GM12872 (cell line): ENCODE measurements at regions not wholly inside any gene's neighbourhood (a gene's known extent, or its start where the extent isn't known, plus 50 kb on each side); places are given as distances from the start of the nearest gene placed in this dataset.

Experiments used
- TF ChIP-seq, protein P1 (sequence below): IDR thresholded peaks from 3 replicates; pipeline ENCODE4 v1.5.1; 2011; ENCODE audit warnings: low read depth, mild to moderate bottlenecking, low read length, moderate library complexity; ENCODE audit not compliant: insufficient read depth

DNA sequence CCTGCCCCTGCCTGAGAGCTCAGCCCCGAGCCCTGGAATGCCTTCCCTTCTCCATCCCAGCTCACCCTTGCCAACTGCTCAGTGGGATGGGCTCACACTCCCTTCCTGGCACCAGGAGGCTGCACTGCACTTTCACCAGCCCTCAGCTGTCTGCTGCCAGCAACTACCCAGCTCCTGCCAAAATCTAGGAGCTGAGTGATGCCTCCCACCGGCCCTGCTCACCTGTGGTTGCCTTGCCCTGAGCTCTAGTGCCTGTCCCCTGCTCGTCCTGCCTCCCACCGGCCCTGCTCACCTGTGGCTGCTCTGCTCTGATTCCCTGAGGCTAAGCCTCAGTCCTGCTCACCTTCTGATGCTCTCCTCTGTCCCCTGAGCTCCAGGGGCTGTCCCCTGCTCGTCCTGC, 119.8 kb downstream of the TMEM121 start:
- TF ChIP-seq, protein P1, sequence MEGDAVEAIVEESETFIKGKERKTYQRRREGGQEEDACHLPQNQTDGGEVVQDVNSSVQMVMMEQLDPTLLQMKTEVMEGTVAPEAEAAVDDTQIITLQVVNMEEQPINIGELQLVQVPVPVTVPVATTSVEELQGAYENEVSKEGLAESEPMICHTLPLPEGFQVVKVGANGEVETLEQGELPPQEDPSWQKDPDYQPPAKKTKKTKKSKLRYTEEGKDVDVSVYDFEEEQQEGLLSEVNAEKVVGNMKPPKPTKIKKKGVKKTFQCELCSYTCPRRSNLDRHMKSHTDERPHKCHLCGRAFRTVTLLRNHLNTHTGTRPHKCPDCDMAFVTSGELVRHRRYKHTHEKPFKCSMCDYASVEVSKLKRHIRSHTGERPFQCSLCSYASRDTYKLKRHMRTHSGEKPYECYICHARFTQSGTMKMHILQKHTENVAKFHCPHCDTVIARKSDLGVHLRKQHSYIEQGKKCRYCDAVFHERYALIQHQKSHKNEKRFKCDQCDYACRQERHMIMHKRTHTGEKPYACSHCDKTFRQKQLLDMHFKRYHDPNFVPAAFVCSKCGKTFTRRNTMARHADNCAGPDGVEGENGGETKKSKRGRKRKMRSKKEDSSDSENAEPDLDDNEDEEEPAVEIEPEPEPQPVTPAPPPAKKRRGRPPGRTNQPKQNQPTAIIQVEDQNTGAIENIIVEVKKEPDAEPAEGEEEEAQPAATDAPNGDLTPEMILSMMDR = no peak

DNA sequence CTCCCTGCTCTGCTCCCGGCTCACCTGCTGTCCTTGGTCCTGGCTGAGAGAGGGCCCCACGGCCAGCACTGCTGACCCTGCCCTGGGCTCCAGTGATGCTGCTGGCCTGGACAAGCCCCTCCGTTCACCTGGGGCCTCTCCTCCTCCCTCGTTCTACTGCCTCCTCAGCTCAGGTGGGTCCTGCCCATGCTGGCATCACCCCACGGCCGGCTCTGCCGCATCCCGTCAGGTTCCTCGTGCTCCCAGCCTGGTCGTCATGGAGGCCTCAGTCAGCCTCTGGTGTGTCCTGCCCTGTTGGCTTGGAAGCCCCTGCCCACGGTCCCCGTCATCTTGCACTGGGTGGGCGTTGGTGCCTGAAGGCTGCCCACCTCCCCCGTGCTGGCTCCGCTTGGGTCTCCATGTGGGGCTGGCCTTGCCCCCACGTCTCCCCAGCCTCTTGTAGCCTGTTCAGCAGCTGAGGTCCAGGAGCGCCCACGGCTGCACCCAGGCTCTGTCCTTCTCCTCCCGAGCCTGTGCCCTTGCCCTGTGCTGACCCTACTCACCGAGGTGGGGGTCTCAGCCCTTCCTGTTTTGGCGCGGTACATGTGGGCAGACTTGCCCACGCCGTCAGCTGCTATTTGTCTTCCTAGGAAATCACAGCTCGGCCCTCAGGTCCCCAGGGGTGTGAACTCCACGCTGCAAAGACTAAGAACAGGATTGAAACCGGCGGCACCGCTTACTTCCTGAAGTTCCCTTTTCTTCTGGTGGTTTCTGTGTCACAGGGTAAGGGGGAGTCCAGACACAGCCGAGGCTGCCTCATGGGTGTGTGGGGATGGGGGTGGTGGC, 121.6 kb downstream of the TMEM121 start:
- TF ChIP-seq, protein P1 = no peak

DNA sequence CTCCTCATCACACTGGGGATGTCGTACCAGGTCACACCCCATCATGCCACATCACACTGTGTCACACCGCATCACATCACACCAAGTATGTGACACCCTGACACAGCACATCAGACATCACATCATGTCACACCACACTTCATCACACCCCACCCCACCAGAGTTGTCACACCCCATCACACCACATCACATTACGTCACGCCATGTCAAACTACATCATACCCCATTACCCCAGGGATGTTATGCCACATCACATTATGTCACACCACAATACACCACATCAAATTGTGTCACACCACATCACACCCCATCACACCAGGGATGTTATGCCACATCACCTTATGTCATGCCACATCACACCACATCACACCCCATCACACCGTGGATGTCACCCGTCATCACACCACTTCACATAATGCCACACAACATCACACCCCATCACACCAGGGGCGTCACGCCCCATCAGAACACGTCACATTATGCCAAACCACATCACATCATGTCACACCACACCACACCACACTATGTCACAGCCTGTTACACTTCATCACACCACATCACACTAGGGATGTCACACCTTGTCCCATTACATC, 133.6 kb downstream of the TMEM121 start:
- TF ChIP-seq, protein P1 = no peak

DNA sequence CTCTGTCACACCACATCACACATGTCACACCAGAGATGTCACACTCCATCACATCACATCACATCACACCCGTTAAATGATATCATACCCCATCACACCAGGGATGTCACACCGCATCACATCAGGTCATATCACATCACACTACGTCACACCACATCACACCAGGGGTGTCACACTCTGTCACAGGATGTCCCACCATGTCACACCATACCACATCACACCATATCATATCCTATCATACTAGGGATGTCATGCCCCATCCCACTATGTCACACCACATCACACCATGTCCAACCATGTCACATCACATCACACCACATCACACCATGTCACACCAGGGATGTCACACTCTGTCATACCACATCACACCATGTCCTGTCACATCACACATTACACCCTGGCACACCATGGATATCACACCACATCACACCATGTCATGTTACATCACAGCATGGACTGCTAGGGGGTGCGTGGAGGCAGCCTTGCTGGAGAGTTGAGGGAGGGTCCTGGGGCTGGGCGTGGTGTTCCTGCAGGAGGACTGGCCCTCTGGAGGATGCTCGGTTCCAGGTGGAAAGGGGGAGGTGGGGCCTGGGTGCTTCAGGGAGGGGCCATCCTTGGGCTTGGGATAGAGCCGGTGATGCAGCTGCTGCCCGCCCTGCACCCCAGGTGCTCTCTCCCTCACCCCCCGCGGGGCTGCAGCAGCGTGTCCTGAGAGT, 134.6 kb downstream of the TMEM121 start:
- TF ChIP-seq, protein P1 = no peak

DNA sequence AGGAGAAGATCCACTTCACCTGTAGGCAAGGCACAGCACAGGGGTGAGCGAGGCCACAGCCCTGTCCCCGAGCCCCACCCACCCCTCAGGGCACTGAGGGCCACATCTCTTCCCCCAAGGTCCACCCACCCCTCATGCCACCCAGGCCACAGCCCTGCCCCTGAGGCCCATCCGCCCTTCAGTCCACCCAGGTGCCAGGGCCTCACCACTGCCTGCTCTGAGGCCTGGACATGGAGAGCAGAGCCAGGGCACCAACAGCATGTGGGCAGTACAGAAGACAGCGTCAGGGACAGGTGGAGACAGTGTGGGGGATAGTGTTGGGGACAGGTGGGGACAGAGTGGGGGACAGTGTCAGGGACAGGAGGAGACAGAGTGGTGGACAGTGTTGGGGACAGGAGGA, 138.3 kb downstream of the TMEM121 start:
- TF ChIP-seq, protein P1 = no peak

DNA sequence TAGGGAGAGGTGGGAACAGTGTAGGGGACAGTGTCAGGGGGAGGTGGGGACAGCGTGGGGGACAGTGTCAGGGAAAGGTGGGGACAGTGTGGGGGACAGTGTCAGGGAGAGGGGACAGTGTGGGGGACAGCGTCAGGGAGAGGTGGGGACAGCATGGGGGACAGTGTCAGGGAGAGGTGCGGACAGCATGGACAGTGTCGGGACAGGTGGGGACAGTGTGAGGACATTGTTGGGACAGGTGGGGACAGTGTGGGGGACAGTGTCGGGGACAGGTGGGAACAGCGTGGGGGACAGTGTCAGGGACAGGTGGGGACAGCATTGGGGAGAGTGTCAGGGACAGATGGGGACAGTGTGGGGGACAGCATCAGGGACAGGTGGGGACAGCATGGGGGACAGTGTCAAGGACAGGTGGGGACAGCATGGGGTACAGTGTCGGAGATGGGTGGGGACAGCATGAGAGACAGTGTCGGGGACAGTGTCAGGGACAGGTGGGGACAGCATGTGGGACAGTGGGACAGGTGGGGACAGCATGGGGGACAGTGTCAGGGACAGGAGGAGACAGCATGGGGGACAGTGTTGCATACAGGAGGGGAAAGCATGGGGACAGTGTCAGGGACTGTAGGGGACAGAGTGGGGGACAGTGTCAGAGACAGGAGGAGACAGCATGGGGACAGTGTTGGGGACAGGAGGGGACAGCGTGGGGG, 139.0 kb downstream of the TMEM121 start:
- TF ChIP-seq, protein P1 = no peak

DNA sequence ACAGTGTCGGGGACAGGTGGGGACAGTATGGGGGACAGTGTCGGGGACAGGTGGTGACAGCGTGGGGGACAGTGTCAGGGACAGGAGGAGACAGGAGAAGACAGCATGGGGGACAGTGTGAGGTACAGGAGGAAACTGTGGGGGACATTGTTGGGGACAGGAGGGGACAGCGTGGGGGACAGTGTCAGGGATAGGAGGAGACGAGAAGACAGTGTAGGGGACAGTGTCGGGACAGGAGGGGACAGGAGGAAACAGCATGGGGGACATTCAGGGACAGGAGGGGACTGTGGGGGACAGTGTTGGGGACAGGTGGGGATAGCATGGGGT, 139.5 kb downstream of the TMEM121 start:
- TF ChIP-seq, protein P1 = no peak
